GM23338 (cell line): ENCODE measurements at regions not wholly inside any gene's neighbourhood (a gene's known extent, or its start where the extent isn't known, plus 50 kb on each side); places are given as distances from the start of the nearest gene placed in this dataset.
A peak's percentile ranks its signal among the peaks of the same experiment; 100 is the strongest.

ENCODE experiments used
- ATAC-seq: fragments of 200-7000 bp; cut with Tn5 transposase; 3 replicates; pipeline ENCODE4 v1.9.1; 2020
- DNase-seq: peaks from one replicate; pipeline ENCODE4 v3.0.0-alpha.2; 2015; ENCODE audit warnings: low spot score
- H2AFZ ChIP-seq: fragments of 200-600 bp; sonication (generic); 2 replicates; pipeline ENCODE4 v1.8.0; 2016; ENCODE audit warnings: antibody characterized with exemption, mild to moderate bottlenecking, moderate library complexity
- H3F3A ChIP-seq: fragments of 200-600 bp; sonication (generic); replicated peaks from 2 replicates; pipeline ENCODE4 v1.8.0; 2017; ENCODE audit warnings: antibody characterized with exemption, mixed run types, low read depth
- H3K27ac ChIP-seq: fragments of 200-600 bp; sonication (generic); 2 replicates; pipeline ENCODE4 v1.6.1; 2016; ENCODE audit warnings: low read depth
- H3K27me3 ChIP-seq: fragments of 200-600 bp; sonication (generic); 2 replicates; pipeline ENCODE4 v1.8.0; 2016; ENCODE audit warnings: mild to moderate bottlenecking, mixed run types, moderate library complexity; ENCODE audit not compliant: insufficient read depth
- H3K36me3 ChIP-seq: fragments of 200-600 bp; sonication (generic); 2 replicates; pipeline ENCODE4 v1.8.0; 2016; ENCODE audit warnings: mild to moderate bottlenecking; ENCODE audit not compliant: insufficient read depth
- H3K4me1 ChIP-seq: fragments of 200-600 bp; sonication (generic); 2 replicates; pipeline ENCODE4 v1.8.0; 2016; ENCODE audit warnings: mild to moderate bottlenecking, moderate library complexity; ENCODE audit not compliant: insufficient read depth
- H3K4me2 ChIP-seq: fragments of 200-600 bp; sonication (generic); 2 replicates; pipeline ENCODE4 v1.7.1; 2017; ENCODE audit warnings: mixed run types
- H3K4me3 ChIP-seq: fragments of 200-600 bp; sonication (generic); 2 replicates; pipeline ENCODE4 v1.6.1; 2016; ENCODE audit warnings: mixed run types
- H3K79me2 ChIP-seq: fragments of 200-600 bp; sonication (generic); replicated peaks from 2 replicates; pipeline ENCODE4 v1.8.0; 2017; ENCODE audit warnings: mild to moderate bottlenecking; ENCODE audit not compliant: insufficient read depth
- H3K9me2 ChIP-seq: fragments of 200-600 bp; sonication (generic); 2 replicates; pipeline ENCODE4 v1.8.0; 2017; ENCODE audit not compliant: insufficient read depth
- H4K20me1 ChIP-seq: fragments of 200-600 bp; sonication (generic); replicated peaks from 2 replicates; pipeline ENCODE4 v1.8.0; 2017; ENCODE audit warnings: mild to moderate bottlenecking; ENCODE audit not compliant: insufficient read depth
- H3K27ac Mint-ChIP-seq: 2 replicates; pipeline ENCODE4 v1.8.0; 2020; ENCODE audit warnings: inconsistent platforms, mild to moderate bottlenecking, moderate library complexity, mixed read lengths
- H3K27me3 Mint-ChIP-seq: 3 replicates; pipeline ENCODE4 v1.8.0; 2022; ENCODE audit warnings: low read depth, mild to moderate bottlenecking, moderate library complexity, mixed read lengths, inconsistent platforms; ENCODE audit not compliant: insufficient read depth, poor library complexity
- H3K36me3 Mint-ChIP-seq: 3 replicates; pipeline ENCODE4 v1.8.0; 2021; ENCODE audit warnings: low read depth, mild to moderate bottlenecking, inconsistent platforms, moderate library complexity, mixed read lengths
- H3K4me1 Mint-ChIP-seq: 3 replicates; pipeline ENCODE4 v1.8.0; 2020; ENCODE audit warnings: mild to moderate bottlenecking, inconsistent platforms, mixed read lengths
- H3K4me3 Mint-ChIP-seq: 3 replicates; pipeline ENCODE4 v1.8.0; 2021; ENCODE audit warnings: moderate library complexity, mild to moderate bottlenecking, inconsistent platforms, mixed read lengths
- H3K9me3 Mint-ChIP-seq: 3 replicates; pipeline ENCODE4 v1.8.0; 2020; ENCODE audit warnings: moderate library complexity, mild to moderate bottlenecking, inconsistent platforms, mixed read lengths
- CREB1 ChIP-seq: fragments of 250-450 bp; sonication (Bioruptor Pico); IDR thresholded peaks from 2 replicates; pipeline ENCODE4 v1.5.0; 2020; ENCODE audit warnings: low read depth, mild to moderate bottlenecking, moderate library complexity
- CTCF ChIP-seq, 2 experiments: fragments of 200-600 bp in 1 of 2; sonication (generic) in 1 of 2; conservative IDR thresholded peaks; 2 replicates each; pipeline versions ENCODE4 v1.5.1 to v1.6.1; 2016 to 2017; ENCODE audit warnings: antibody characterized with exemption in 2 of 2, low read depth in 2 of 2, mild to moderate bottlenecking in 2 of 2, moderate library complexity in 1 of 2
- ETS1 ChIP-seq: IDR thresholded peaks from 2 replicates; pipeline ENCODE4 v1.6.1; 2016; ENCODE audit warnings: antibody characterized with exemption
- EZH2 ChIP-seq: fragments of 200-600 bp; sonication (generic); IDR thresholded peaks from one replicate; pipeline ENCODE4 v1.8.0; 2017; ENCODE audit warnings: antibody characterized with exemption, mild to moderate bottlenecking, low read depth; ENCODE audit not compliant: unreplicated experiment
- EZH2phosphoT487 ChIP-seq: fragments of 200-600 bp; sonication (generic); IDR thresholded peaks from one replicate; pipeline ENCODE4 v1.8.1; 2018; ENCODE audit warnings: antibody characterized with exemption; ENCODE audit not compliant: unreplicated experiment
- JUNB ChIP-seq: IDR thresholded peaks from one replicate; pipeline ENCODE4 v1.6.1; 2016; ENCODE audit warnings: antibody characterized with exemption; ENCODE audit not compliant: unreplicated experiment
- NANOG ChIP-seq: IDR thresholded peaks from 2 replicates; pipeline ENCODE4 v1.6.1; 2016; ENCODE audit warnings: antibody characterized with exemption, borderline replicate concordance
- POLR2AphosphoS5 ChIP-seq: IDR thresholded peaks from 2 replicates; pipeline ENCODE4 v1.6.1; 2016; ENCODE audit warnings: antibody characterized with exemption, low read depth
- REST ChIP-seq: IDR thresholded peaks from one replicate; pipeline ENCODE4 v1.6.1; 2018; ENCODE audit warnings: antibody characterized with exemption; ENCODE audit not compliant: unreplicated experiment
- STAT1 ChIP-seq: IDR thresholded peaks from one replicate; pipeline ENCODE4 v1.6.1; 2016; ENCODE audit warnings: antibody characterized with exemption; ENCODE audit not compliant: unreplicated experiment
- ZNF114 ChIP-seq: fragments of 250-450 bp; sonication (Bioruptor Pico); IDR thresholded peaks from 2 replicates; pipeline ENCODE4 v1.5.0; 2020; ENCODE audit warnings: mild to moderate bottlenecking, moderate library complexity
- ZNF331 ChIP-seq: fragments of 250-450 bp; sonication (Bioruptor Pico); IDR thresholded peaks from 2 replicates; pipeline ENCODE4 v1.5.0; 2020; ENCODE audit warnings: low read depth, mild to moderate bottlenecking, moderate library complexity
- ZNF462 ChIP-seq: fragments of 250-450 bp; sonication (Bioruptor Pico); IDR thresholded peaks from 2 replicates; pipeline ENCODE4 v1.5.0; 2020; ENCODE audit warnings: mild to moderate bottlenecking, moderate library complexity

- Histone ChIP-seq H2AFZ (0 out of 2 replicates have a peak overlapping the region, but pooled peaks have one; percentile 23), H3K4me1 (peaks cover 6% of the 10 kb centered on the region; the same call in 1 of the 2 replicates), H3K4me3 (no peak overlapping the region), H3K36me3 (no peaks in the 10 kb centered on the region), H3K4me2 (no peak overlapping the region), H4K20me1 (no peaks in the 10 kb centered on the region), H3K79me2 (no peaks in the 10 kb centered on the region), H3K27me3 (no peaks in the 10 kb centered on the region), H3K27ac (0 out of 2 replicates have a peak overlapping the region, but pooled peaks have one; percentile 45), H3F3A (no peaks in the 10 kb centered on the region), H3K9me2 (no peaks in the 10 kb centered on the region)
- DNase-seq (peak; percentile 49), ATAC-seq (peak; percentile 34; the same call in 2 of the 3 replicates)
- TF ChIP-seq ZNF114 (CRISPR knock-in tag) (no peak), REST (no peak), POLR2AphosphoS5 (no peak), EZH2 (no peak), EZH2phosphoT487 (no peak), NANOG (no peak), JUNB (no peak), STAT1 (no peak), CREB1 (CRISPR knock-in tag) (no peak), ZNF462 (CRISPR knock-in tag) (no peak), ZNF331 (CRISPR knock-in tag) (no peak), ETS1 (no peak), CTCF (conservative IDR thresholded peaks at IDR 0.05; ENCODE audit: low read depth in 2 of 2) (no peak)
- Mint-ChIP-seq H3K9me3 (no peaks in the 10 kb centered on the region), H3K27ac (peak overlapping the region; percentile 77; the same call in 1 of the 2 replicates), H3K36me3 (no peaks in the 10 kb centered on the region), H3K4me1 (peaks cover 18% of the 10 kb centered on the region; the same call in 2 of the 3 replicates), H3K27me3 (peaks cover 6% of the 10 kb centered on the region), H3K4me3 (no peak overlapping the region)
These were observed 364.0 kb downstream of the KCTD12 start for GRCh38 chr13:76522083-76522755.
